ENCODE measurements at regions not wholly inside any gene's neighbourhood (a gene's known extent, or its start where the extent isn't known, plus 50 kb on each side); places are given as distances from the start of the nearest gene placed in this dataset.

DNA sequence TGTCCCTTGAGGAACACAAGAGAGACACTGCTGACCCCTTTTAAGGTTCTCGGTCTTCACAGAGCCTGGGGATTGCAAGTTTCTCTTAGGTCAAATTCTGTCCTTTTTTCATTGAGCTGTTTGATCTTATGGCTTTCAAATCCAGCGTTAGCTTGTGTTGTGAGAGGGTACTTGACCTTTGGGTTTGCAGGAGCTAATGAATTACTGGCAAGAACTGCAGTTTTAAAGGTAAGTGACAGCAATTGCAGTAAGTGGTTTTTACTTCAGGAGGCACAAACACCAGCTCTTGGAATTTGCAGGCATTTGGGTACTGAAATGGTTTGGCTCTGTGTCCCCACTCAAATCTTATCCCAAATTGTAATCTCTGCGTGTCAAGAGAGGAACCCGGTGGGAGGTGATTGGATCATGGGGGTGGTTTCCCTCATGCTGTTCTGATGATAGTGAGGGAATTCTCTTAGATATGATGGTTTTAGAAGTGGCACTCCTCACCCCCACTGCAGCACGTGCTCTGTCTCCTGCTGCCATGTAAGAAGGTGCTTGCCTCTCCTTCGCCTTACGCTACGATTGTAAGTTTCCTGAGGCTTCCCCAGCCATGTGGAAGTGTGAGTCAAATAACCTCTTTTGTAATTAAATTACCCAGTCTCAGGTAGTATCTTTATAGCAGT lies 134.5 kb upstream of the LYPLAL1 start:
- ChIA-PET CTCF (no interaction called here), POLR2A (no interaction called here), RAD21 (ENCODE audit: low non-redundant PET in 1 of 2, low total read pairs in 2 of 2, uncharacterized antibody in 2 of 2, unreplicated experiment in 2 of 2) (no interaction called here)
- BruUV-seq (replicated peaks): no TSS peak
- no peak overlapping the region for H3K4me2 ChIP-seq (ENCODE audit: low read length)
- intact Hi-C loops (cut with micrococcal nuclease): no loop called here
- no peaks in the 10 kb centered on the region for H4K20me1 ChIP-seq (ENCODE audit: insufficient read depth)
- H3K27me3 ChIP-seq (ENCODE audit: insufficient read depth, low read length): no peaks in the 10 kb centered on the region
- H2AFZ ChIP-seq (ENCODE audit: low read depth, low read length, poor library complexity, severe bottlenecking): no peak overlapping the region
- no peaks in the 10 kb centered on the region for H3K9me3 ChIP-seq (ENCODE audit: control insufficient read depth in 1 of 2, insufficient read depth in 1 of 2, low read depth in 1 of 2, low read length in 2 of 2)
- H3K4me1 ChIP-seq (ENCODE audit: control insufficient read depth in 1 of 2, insufficient read depth in 2 of 2, low read length in 2 of 2): no peaks in the 10 kb centered on the region
- H3K9ac ChIP-seq (ENCODE audit: low read length): no peak overlapping the region
- no peak overlapping the region for H3K4me3 ChIP-seq (replicated peaks in 1 of 2; ENCODE audit: low read depth in 1 of 2, low read length in 2 of 2)
- H3K36me3 ChIP-seq (ENCODE audit: control insufficient read depth in 1 of 2, insufficient read depth in 2 of 2, low read length in 2 of 2): no peaks in the 10 kb centered on the region
- ATAC-seq: no peak
- H3K79me2 ChIP-seq (ENCODE audit: insufficient read depth, low read length): no peaks in the 10 kb centered on the region
- no peak overlapping the region for H3K27ac ChIP-seq (ENCODE audit: low read depth, low read length)
- TF ChIP-seq CEBPB (IDR thresholded peaks at IDR 0.05; ENCODE audit: low read depth): no peak
- no peak for TF ChIP-seq POLR2AphosphoS5 (IDR thresholded peaks at IDR 0.05; ENCODE audit: low read depth, low read length)
- TF ChIP-seq FOSL1 (IDR thresholded peaks at IDR 0.05; ENCODE audit: low read depth): no peak
- TF ChIP-seq SIN3A (IDR thresholded peaks at IDR 0.05; ENCODE audit: low read depth): no peak
- TF ChIP-seq YY1 (IDR thresholded peaks at IDR 0.05; ENCODE audit: extremely low read depth, insufficient replicate concordance, low read depth, low read length): no peak
- no peak for TF ChIP-seq EZH2 (IDR thresholded peaks at IDR 0.05)
- no peak for TF ChIP-seq JUND (IDR thresholded peaks at IDR 0.05)
- TF ChIP-seq TCF7L2 (IDR thresholded peaks at IDR 0.05; ENCODE audit: borderline replicate concordance, extremely low read depth, insufficient read depth, insufficient read length): no peak
- TF ChIP-seq, protein P1, sequence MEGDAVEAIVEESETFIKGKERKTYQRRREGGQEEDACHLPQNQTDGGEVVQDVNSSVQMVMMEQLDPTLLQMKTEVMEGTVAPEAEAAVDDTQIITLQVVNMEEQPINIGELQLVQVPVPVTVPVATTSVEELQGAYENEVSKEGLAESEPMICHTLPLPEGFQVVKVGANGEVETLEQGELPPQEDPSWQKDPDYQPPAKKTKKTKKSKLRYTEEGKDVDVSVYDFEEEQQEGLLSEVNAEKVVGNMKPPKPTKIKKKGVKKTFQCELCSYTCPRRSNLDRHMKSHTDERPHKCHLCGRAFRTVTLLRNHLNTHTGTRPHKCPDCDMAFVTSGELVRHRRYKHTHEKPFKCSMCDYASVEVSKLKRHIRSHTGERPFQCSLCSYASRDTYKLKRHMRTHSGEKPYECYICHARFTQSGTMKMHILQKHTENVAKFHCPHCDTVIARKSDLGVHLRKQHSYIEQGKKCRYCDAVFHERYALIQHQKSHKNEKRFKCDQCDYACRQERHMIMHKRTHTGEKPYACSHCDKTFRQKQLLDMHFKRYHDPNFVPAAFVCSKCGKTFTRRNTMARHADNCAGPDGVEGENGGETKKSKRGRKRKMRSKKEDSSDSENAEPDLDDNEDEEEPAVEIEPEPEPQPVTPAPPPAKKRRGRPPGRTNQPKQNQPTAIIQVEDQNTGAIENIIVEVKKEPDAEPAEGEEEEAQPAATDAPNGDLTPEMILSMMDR (IDR thresholded peaks at IDR 0.05 in 2 of 3, conservative IDR thresholded peaks at IDR 0.05 in 1 of 3; ENCODE audit: borderline replicate concordance in 1 of 3, insufficient read depth in 1 of 3, low read depth in 2 of 3, low read length in 2 of 3): no peak
- no peak for TF ChIP-seq RAD21 (IDR thresholded peaks at IDR 0.05; ENCODE audit: low read depth)
- no peak for TF ChIP-seq ATF3 (IDR thresholded peaks at IDR 0.05)
- no peak for TF ChIP-seq CBX3 (IDR thresholded peaks at IDR 0.05; ENCODE audit: low read depth)
- no peak for TF ChIP-seq EGR1 (IDR thresholded peaks at IDR 0.05; ENCODE audit: low read depth)
- TF ChIP-seq, protein P2, sequence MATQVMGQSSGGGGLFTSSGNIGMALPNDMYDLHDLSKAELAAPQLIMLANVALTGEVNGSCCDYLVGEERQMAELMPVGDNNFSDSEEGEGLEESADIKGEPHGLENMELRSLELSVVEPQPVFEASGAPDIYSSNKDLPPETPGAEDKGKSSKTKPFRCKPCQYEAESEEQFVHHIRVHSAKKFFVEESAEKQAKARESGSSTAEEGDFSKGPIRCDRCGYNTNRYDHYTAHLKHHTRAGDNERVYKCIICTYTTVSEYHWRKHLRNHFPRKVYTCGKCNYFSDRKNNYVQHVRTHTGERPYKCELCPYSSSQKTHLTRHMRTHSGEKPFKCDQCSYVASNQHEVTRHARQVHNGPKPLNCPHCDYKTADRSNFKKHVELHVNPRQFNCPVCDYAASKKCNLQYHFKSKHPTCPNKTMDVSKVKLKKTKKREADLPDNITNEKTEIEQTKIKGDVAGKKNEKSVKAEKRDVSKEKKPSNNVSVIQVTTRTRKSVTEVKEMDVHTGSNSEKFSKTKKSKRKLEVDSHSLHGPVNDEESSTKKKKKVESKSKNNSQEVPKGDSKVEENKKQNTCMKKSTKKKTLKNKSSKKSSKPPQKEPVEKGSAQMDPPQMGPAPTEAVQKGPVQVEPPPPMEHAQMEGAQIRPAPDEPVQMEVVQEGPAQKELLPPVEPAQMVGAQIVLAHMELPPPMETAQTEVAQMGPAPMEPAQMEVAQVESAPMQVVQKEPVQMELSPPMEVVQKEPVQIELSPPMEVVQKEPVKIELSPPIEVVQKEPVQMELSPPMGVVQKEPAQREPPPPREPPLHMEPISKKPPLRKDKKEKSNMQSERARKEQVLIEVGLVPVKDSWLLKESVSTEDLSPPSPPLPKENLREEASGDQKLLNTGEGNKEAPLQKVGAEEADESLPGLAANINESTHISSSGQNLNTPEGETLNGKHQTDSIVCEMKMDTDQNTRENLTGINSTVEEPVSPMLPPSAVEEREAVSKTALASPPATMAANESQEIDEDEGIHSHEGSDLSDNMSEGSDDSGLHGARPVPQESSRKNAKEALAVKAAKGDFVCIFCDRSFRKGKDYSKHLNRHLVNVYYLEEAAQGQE (IDR thresholded peaks at IDR 0.05; ENCODE audit: low read depth): no peak
- TF ChIP-seq ZNF274 (IDR thresholded peaks at IDR 0.05; ENCODE audit: low read depth, low read length): no peak
- no peak for TF ChIP-seq SP1 (IDR thresholded peaks at IDR 0.05; ENCODE audit: low read depth)
- no peak for TF ChIP-seq EZH2phosphoT487 (IDR thresholded peaks at IDR 0.05; ENCODE audit: borderline replicate concordance)
- TF ChIP-seq, protein P3, sequence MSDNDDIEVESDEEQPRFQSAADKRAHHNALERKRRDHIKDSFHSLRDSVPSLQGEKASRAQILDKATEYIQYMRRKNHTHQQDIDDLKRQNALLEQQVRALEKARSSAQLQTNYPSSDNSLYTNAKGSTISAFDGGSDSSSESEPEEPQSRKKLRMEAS (IDR thresholded peaks at IDR 0.05): no peak
- TF ChIP-seq POLR2A (IDR thresholded peaks at IDR 0.05; ENCODE audit: borderline replicate concordance, extremely low read depth, insufficient read depth, insufficient read length): no peak
- no peak for DNase-seq (ENCODE audit: low read depth, low spot score)
- no peaks in the 10 kb centered on the region for H3K9me2 ChIP-seq (ENCODE audit: insufficient read depth)
